IMR-90 (cell line): ENCODE measurements at regions not wholly inside any gene's neighbourhood (a gene's known extent, or its start where the extent isn't known, plus 50 kb on each side); places are given as distances from the start of the nearest gene placed in this dataset.

Experiments
- ATAC-seq: fragments of 200-7000 bp; cut with Tn5 transposase; 2 replicates; pipeline ENCODE4 v1.9.1; 2020; ENCODE audit warnings: low read depth, mild to moderate bottlenecking, moderate library complexity
- BruUV-seq: library from RNA; stranded (reverse); fragments of 400-500 nt; replicated peaks from 2 replicates; lab custom pipeline; 2021; lab: Mats Ljungman, UMichigan
- CTCF ChIA-PET: fragments of 300-600 bp; formaldehyde crosslinking; extraction: SDS; loops from one replicate; lab custom pipeline; 2021; ENCODE audit warnings: antibody characterized with exemption; lab: Yijun Ruan, JAX
- POLR2A ChIA-PET: fragments of 300-600 bp; sonication (Branson Sonifier 250); formaldehyde crosslinking; loops from one replicate; lab custom pipeline; 2022; ENCODE audit warnings: antibody characterized with exemption; ENCODE audit not compliant: unreplicated experiment; lab: Charles Lee
- DNase-seq: peaks from one replicate; pipeline ENCODE4 v3.0.0; 2013
- H2AFZ ChIP-seq: replicated peaks from 2 replicates; pipeline ENCODE3; 2013; ENCODE audit warnings: low read length, mild to moderate bottlenecking; ENCODE audit not compliant: poor library complexity
- H2AK5ac ChIP-seq: 2 replicates; pipeline ENCODE4 v1.6.1; 2013; ENCODE audit warnings: low read depth, low read length, inconsistent platforms
- H2AK9ac ChIP-seq: replicated peaks from 2 replicates; pipeline ENCODE3; 2013; ENCODE audit warnings: mild to moderate bottlenecking, low read depth, low read length, moderate library complexity; ENCODE audit not compliant: poor library complexity
- H2BK120ac ChIP-seq: 2 replicates; pipeline ENCODE4 v1.6.1; 2013; ENCODE audit warnings: low read depth, low read length, inconsistent platforms
- H2BK15ac ChIP-seq: 3 replicates; pipeline ENCODE4 v1.6.1; 2013; ENCODE audit warnings: low read depth, low read length, inconsistent platforms
- H2BK20ac ChIP-seq: 2 replicates; pipeline ENCODE4 v1.6.1; 2013; ENCODE audit warnings: low read depth, mild to moderate bottlenecking, inconsistent platforms, low read length, moderate library complexity
- H2BK5ac ChIP-seq: 2 replicates; pipeline ENCODE4 v1.6.1; 2013; ENCODE audit warnings: mild to moderate bottlenecking, low read depth, low read length, inconsistent platforms; ENCODE audit not compliant: poor library complexity, severe bottlenecking
- H3K14ac ChIP-seq: replicated peaks from 2 replicates; pipeline ENCODE4 v1.6.1; 2013; ENCODE audit warnings: low read depth, low read length, inconsistent platforms
- H3K18ac ChIP-seq: 2 replicates; pipeline ENCODE4 v1.6.1; 2013; ENCODE audit warnings: low read depth, low read length, control low read depth
- H3K23ac ChIP-seq: 2 replicates; pipeline ENCODE4 v1.6.1; 2013; ENCODE audit warnings: low read depth, low read length, inconsistent platforms
- H3K27ac ChIP-seq: 2 replicates; pipeline ENCODE4 v1.5.1; 2013; ENCODE audit warnings: mild to moderate bottlenecking, control low read depth, low read length; ENCODE audit not compliant: insufficient read depth
- H3K27me3 ChIP-seq: 2 replicates; pipeline ENCODE4 v1.6.1; 2013; ENCODE audit warnings: low read length; ENCODE audit not compliant: control insufficient read depth, insufficient read depth
- H3K36me3 ChIP-seq: 2 replicates; pipeline ENCODE4 v1.6.1; 2013; ENCODE audit warnings: low read length, mixed read lengths; ENCODE audit not compliant: control insufficient read depth, insufficient read depth
- H3K4ac ChIP-seq: 2 replicates; pipeline ENCODE4 v1.6.1; 2013; ENCODE audit warnings: low read depth, low read length, inconsistent platforms
- H3K4me1 ChIP-seq: 2 replicates; pipeline ENCODE4 v1.6.1; 2013; ENCODE audit warnings: low read length, mixed read lengths; ENCODE audit not compliant: control insufficient read depth, insufficient read depth
- H3K4me2 ChIP-seq: 2 replicates; pipeline ENCODE4 v1.6.1; 2013; ENCODE audit warnings: low read depth, mild to moderate bottlenecking, control low read depth, low read length, moderate library complexity
- H3K4me3 ChIP-seq: 2 replicates; pipeline ENCODE4 v1.5.1; 2013; ENCODE audit warnings: low read depth, mild to moderate bottlenecking, control low read depth, low read length, moderate library complexity; ENCODE audit not compliant: insufficient read depth
- H3K56ac ChIP-seq: 2 replicates; pipeline ENCODE4 v1.6.1; 2013; ENCODE audit warnings: low read length, inconsistent platforms; ENCODE audit not compliant: insufficient read depth; ENCODE audit errors: extremely low read depth
- H3K79me1 ChIP-seq, 2 experiments: 2 replicates each; pipeline ENCODE4 v1.6.1; 2013; ENCODE audit warnings: low read length in 2 of 2, inconsistent platforms in 1 of 2, low read depth in 1 of 2
- H3K9ac ChIP-seq: 2 replicates; pipeline ENCODE4 v1.6.1; 2013; ENCODE audit warnings: low read depth, low read length, control low read depth
- H3K9me1 ChIP-seq: 2 replicates; pipeline ENCODE4 v1.6.1; 2013; ENCODE audit warnings: low read length, inconsistent platforms; ENCODE audit not compliant: insufficient read depth
- H3K9me3 ChIP-seq: 2 replicates; pipeline ENCODE4 v1.6.1; 2013; ENCODE audit warnings: low read length; ENCODE audit not compliant: control insufficient read depth, insufficient read depth
- H4K20me1 ChIP-seq: 2 replicates; pipeline ENCODE4 v1.6.1; 2013; ENCODE audit warnings: low read length, inconsistent platforms; ENCODE audit not compliant: insufficient read depth
- H4K5ac ChIP-seq: 2 replicates; pipeline ENCODE4 v1.6.1; 2013; ENCODE audit warnings: mild to moderate bottlenecking, low read depth, low read length, control low read depth
- H4K8ac ChIP-seq, 2 experiments: 2 replicates each; pipeline ENCODE4 v1.6.1; 2013; ENCODE audit warnings: low read depth in 2 of 2, low read length in 2 of 2, control low read depth in 1 of 2, inconsistent platforms in 1 of 2
- H4K91ac ChIP-seq: 2 replicates; pipeline ENCODE4 v1.6.1; 2013; ENCODE audit warnings: low read depth, low read length, inconsistent platforms; ENCODE audit not compliant: insufficient read depth
- BHLHE40 ChIP-seq: fragments of 150-350 bp; IDR thresholded peaks from 2 replicates; pipeline ENCODE4 v1.6.1; 2016; ENCODE audit warnings: mild to moderate bottlenecking, low read depth, low read length
- CEBPB ChIP-seq: IDR thresholded peaks from 2 replicates; pipeline ENCODE4 v1.6.1; 2012; ENCODE audit warnings: low read depth, low read length, improper control_type of control experiment
- CHD1 ChIP-seq: IDR thresholded peaks from 2 replicates; pipeline ENCODE4 v1.6.1; 2012; ENCODE audit warnings: low read depth, low read length, improper control_type of control experiment
- FOS ChIP-seq: fragments of 150-350 bp; IDR thresholded peaks from 2 replicates; pipeline ENCODE4 v1.6.1; 2016; ENCODE audit warnings: low read depth, low read length
- MAFK ChIP-seq: IDR thresholded peaks from 2 replicates; pipeline ENCODE4 v1.6.1; 2012; ENCODE audit warnings: low read depth, low read length, improper control_type of control experiment
- MAZ ChIP-seq: IDR thresholded peaks from 2 replicates; pipeline ENCODE4 v1.6.1; 2012; ENCODE audit warnings: low read depth, mild to moderate bottlenecking, low read length, improper control_type of control experiment, moderate library complexity, borderline replicate concordance
- MXI1 ChIP-seq: IDR thresholded peaks from 2 replicates; pipeline ENCODE4 v1.6.1; 2012; ENCODE audit warnings: low read depth, mild to moderate bottlenecking, low read length, moderate library complexity, borderline replicate concordance
- NFE2L2 ChIP-seq: fragments of 150-350 bp; IDR thresholded peaks from 2 replicates; pipeline ENCODE4 v1.6.1; 2016; ENCODE audit warnings: low read depth, mild to moderate bottlenecking, low read length
- POLR2A ChIP-seq: IDR thresholded peaks from 2 replicates; pipeline ENCODE4 v1.6.1; 2012; ENCODE audit warnings: mild to moderate bottlenecking, low read depth, low read length
- RAD21 ChIP-seq: IDR thresholded peaks from 2 replicates; pipeline ENCODE4 v1.6.1; 2012; ENCODE audit warnings: low read length, improper control_type of control experiment
- RCOR1 ChIP-seq: IDR thresholded peaks from 2 replicates; pipeline ENCODE4 v1.6.1; 2012; ENCODE audit warnings: mild to moderate bottlenecking, low read length, improper control_type of control experiment; ENCODE audit not compliant: insufficient replicate concordance
- RFX5 ChIP-seq: IDR thresholded peaks from 2 replicates; pipeline ENCODE4 v1.8.0; 2012; ENCODE audit warnings: low read depth, mild to moderate bottlenecking, low read length, moderate library complexity
- SMC3 ChIP-seq: fragments of 150-350 bp; IDR thresholded peaks from 2 replicates; pipeline ENCODE4 v1.6.1; 2016; ENCODE audit warnings: low read depth, mild to moderate bottlenecking, antibody characterized with exemption, low read length, moderate library complexity
- WGBS, 2 experiments: methylation state at CpG; one replicate each; pipeline versions ENCODE4 v1.1.5 to v1.1.7; 2013; ENCODE audit warnings: missing lambda C conversion rate in 2 of 2; ENCODE audit not compliant: insufficient read length in 1 of 2; ENCODE audit errors: extremely low coverage in 2 of 2; 5-methylcytosine and 5-hydroxymethylcytosine counted together
- dilution Hi-C: fragments of 300-500 bp; cut with HindIII; formaldehyde crosslinking; loops from one replicate; pipeline ENCODE4 v1.14.3; 2018; ENCODE audit warnings: low sequenced_read_pairs; ENCODE audit not compliant: unreplicated experiment
- in situ Hi-C: fragments of 300-500 bp; cut with MboI; formaldehyde crosslinking; loops from 3 replicates; pipeline ENCODE4 v1.14.3; 2019; ENCODE audit warnings: low sequenced_read_pairs, inconsistent platforms, mixed read lengths
- intact Hi-C: fragments of 100-400 bp; cut with micrococcal nuclease; formaldehyde crosslinking; loops from 2 replicates; pipeline ENCODE4 v1.10.0; 2022
- TF ChIP-seq, protein P1 (sequence below): fragments of 150-350 bp; IDR thresholded peaks from 2 replicates; pipeline ENCODE4 v1.6.1; 2017; ENCODE audit warnings: mild to moderate bottlenecking, antibody characterized with exemption, low read length, low read depth
- TF ChIP-seq, protein P2 (sequence below): fragments of 150-350 bp; IDR thresholded peaks from 2 replicates; pipeline ENCODE4 v1.6.1; 2016; ENCODE audit warnings: low read depth, mild to moderate bottlenecking, low read length, moderate library complexity, borderline replicate concordance
- TF ChIP-seq, protein P3 (sequence below): conservative IDR thresholded peaks from 2 replicates; pipeline ENCODE4 v1.5.1; 2012; ENCODE audit warnings: mild to moderate bottlenecking, low read depth, low read length, improper control_type of control experiment

DNA sequence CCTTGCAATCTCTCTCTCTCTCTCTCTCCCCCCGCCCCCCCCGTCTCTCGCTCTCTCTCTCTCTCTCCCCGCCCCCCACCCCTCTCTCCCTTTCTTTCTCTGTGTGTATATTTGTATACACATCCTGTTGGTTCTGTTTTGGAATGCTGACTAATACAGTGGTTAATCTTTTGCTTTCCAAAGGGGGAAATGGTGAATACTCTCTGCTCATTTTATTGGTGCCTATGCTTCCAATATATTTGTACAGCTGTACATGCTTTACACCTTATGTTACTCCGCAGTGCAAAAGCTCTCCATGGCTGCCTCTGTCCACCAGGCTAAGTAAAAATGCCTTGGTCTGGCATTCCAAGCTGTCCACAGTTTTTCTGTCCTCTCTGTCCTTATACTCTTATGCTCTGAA, 158.8 kb downstream of the RBMX2 start:
- TF ChIP-seq MAZ (no peak), MAFK (no peak), RFX5 (no peak), CEBPB (no peak), CHD1 (no peak), FOS (no peak), RAD21 (no peak), SMC3 (no peak), POLR2A (no peak), RCOR1 (no peak), BHLHE40 (no peak), NFE2L2 (no peak), MXI1 (no peak)
- TF ChIP-seq, protein P1, sequence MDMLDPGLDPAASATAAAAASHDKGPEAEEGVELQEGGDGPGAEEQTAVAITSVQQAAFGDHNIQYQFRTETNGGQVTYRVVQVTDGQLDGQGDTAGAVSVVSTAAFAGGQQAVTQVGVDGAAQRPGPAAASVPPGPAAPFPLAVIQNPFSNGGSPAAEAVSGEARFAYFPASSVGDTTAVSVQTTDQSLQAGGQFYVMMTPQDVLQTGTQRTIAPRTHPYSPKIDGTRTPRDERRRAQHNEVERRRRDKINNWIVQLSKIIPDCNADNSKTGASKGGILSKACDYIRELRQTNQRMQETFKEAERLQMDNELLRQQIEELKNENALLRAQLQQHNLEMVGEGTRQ: no peak
- TF ChIP-seq, protein P2, sequence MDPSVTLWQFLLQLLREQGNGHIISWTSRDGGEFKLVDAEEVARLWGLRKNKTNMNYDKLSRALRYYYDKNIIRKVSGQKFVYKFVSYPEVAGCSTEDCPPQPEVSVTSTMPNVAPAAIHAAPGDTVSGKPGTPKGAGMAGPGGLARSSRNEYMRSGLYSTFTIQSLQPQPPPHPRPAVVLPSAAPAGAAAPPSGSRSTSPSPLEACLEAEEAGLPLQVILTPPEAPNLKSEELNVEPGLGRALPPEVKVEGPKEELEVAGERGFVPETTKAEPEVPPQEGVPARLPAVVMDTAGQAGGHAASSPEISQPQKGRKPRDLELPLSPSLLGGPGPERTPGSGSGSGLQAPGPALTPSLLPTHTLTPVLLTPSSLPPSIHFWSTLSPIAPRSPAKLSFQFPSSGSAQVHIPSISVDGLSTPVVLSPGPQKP: no peak
- TF ChIP-seq, protein P3, sequence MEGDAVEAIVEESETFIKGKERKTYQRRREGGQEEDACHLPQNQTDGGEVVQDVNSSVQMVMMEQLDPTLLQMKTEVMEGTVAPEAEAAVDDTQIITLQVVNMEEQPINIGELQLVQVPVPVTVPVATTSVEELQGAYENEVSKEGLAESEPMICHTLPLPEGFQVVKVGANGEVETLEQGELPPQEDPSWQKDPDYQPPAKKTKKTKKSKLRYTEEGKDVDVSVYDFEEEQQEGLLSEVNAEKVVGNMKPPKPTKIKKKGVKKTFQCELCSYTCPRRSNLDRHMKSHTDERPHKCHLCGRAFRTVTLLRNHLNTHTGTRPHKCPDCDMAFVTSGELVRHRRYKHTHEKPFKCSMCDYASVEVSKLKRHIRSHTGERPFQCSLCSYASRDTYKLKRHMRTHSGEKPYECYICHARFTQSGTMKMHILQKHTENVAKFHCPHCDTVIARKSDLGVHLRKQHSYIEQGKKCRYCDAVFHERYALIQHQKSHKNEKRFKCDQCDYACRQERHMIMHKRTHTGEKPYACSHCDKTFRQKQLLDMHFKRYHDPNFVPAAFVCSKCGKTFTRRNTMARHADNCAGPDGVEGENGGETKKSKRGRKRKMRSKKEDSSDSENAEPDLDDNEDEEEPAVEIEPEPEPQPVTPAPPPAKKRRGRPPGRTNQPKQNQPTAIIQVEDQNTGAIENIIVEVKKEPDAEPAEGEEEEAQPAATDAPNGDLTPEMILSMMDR: no peak
- no peaks in the 10 kb centered on the region for H3K4me1 ChIP-seq
- H3K9ac ChIP-seq: no peak overlapping the region
- H2AK5ac ChIP-seq: no peak overlapping the region
- no peak overlapping the region for H3K4me3 ChIP-seq
- no peaks in the 10 kb centered on the region for H3K9me3 ChIP-seq
- dilution Hi-C loops (no loop called here), in situ Hi-C loops (no loop called here), intact Hi-C loops (no loop called here)
- no peaks in the 10 kb centered on the region for H4K20me1 ChIP-seq
- DNase-seq (no peak), ATAC-seq (no peak)
- H2BK5ac ChIP-seq: no peak overlapping the region
- no peaks in the 10 kb centered on the region for H3K36me3 ChIP-seq
- BruUV-seq: no TSS peak
- no peak overlapping the region for H2AK9ac ChIP-seq
- peaks cover 2% of the 10 kb centered on the region; the same call in 1 of the 2 replicates for H3K27me3 ChIP-seq
- H2BK15ac ChIP-seq: no peak overlapping the region
- no peak overlapping the region for H4K91ac ChIP-seq
- no peak overlapping the region for H3K4me2 ChIP-seq
- H4K8ac ChIP-seq: no peak overlapping the region
- no peaks in the 10 kb centered on the region for H3K9me1 ChIP-seq
- H2BK120ac ChIP-seq: no peak overlapping the region
- POLR2A ChIA-PET: no interaction called here
- H2AFZ ChIP-seq: no peak overlapping the region
- H4K5ac ChIP-seq: no peak overlapping the region
- H3K79me1 ChIP-seq: no peaks in the 10 kb centered on the region
- H3K14ac ChIP-seq: no peak overlapping the region
- H3K18ac ChIP-seq: no peak overlapping the region
- H3K23ac ChIP-seq: no peak overlapping the region
- H2BK20ac ChIP-seq: no peak overlapping the region
- no peak overlapping the region for H3K56ac ChIP-seq
- no peak overlapping the region for H3K27ac ChIP-seq
- H3K4ac ChIP-seq: no peak overlapping the region
- WGBS, 2 experiments: 33% methylated on average over 1 of the region's 5 CpGs; no CpG with 5 or more reads in 1 of the 2 experiments
- CTCF ChIA-PET: interaction anchor here (2.8 kb wide), 1 partner anchor 15 kb away, joined by 10 read pairs; no protein-coding TSS in a partner anchor
